Activated CD4-positive, alpha-beta T cell treated with anti-CD3 and anti-CD28 coated beads for 4 hours (primary cell): ENCODE measurements at regions not wholly inside any gene's neighbourhood (a gene's known extent, or its start where the extent isn't known, plus 50 kb on each side); places are given as distances from the start of the nearest gene placed in this dataset.

Source experiments
- DNase-seq, 2 donors: peaks; one replicate each; pipeline ENCODE4 v3.0.0-alpha.2; 2020

DNA sequence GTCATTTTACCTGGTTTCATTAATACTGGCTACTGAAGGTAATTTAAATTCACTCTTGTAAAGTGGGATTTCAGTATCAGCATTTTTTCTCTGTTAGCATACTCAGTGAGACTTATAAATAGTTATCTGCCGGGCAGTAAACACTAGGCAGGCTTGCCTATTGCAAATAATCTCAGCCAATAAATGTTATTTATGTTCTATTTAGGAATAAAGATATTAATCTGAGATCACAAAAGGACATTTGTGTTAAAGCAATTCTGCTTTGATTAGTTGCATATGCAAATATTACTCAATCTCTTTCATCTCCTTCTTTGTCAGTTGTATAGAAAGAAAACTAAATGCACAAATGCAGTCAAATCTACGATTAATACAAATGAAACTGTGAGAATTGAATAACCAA is 827.8 kb downstream of the TLE4 start:
- no peak for DNase-seq

DNA sequence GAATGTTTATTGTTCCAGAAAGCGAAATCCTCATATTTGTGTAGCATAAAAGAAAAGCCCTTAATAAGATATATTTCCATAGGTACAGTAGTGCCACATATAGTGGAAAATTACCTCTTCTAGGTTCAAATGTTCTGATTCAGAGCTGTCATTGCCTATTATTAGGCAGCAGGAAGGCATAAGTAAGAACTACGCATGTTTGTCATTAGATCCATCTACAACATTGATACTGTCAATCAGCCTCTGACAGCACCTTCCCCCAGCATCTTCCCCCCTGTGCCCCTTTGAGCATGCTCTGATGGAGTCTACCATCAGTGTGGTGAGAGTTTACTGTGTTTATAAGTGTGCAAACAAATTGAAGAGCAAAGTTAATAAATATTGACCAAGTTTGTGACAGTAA is 816.1 kb downstream of the TLE4 start:
- DNase-seq = no peak

DNA sequence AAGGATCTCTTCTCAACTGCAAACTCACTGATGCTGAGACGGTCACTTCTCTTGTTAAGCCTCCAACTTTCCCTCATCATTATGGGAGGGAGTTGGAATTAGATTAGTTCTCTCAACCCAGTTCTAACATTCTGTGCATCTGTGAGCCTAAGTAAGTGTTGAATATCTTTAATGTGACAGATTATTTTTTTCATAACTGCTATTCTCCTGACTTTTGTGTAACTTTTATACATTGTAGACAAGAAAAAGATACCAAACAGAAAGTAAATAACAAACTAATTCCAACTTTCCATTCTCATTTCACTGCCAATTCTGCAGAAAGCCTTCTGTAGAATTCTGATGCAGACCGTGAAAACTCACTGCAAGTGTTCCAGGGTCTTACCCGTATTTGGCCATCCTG is 813.5 kb downstream of the TLE4 start:
- no peak for DNase-seq

DNA sequence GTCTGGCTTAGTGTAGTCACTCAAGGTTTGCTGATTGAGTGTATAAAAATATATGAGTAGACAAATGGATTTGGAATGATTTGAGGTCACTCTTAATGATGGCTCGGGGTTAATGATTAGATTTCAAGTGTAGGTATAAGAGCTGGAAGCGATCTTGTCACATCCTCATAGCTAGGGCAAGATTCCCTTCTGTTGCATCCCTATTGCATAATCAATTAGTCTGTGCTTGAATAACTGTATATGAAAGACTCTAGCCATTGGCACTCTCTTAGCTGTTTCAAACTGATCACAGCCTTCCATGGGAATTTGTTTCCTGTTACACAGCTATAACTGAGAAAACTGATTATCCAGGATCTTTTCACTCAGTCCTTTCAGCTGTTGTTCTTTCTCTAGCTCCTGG is 811.6 kb downstream of the TLE4 start:
- DNase-seq = no peak

DNA sequence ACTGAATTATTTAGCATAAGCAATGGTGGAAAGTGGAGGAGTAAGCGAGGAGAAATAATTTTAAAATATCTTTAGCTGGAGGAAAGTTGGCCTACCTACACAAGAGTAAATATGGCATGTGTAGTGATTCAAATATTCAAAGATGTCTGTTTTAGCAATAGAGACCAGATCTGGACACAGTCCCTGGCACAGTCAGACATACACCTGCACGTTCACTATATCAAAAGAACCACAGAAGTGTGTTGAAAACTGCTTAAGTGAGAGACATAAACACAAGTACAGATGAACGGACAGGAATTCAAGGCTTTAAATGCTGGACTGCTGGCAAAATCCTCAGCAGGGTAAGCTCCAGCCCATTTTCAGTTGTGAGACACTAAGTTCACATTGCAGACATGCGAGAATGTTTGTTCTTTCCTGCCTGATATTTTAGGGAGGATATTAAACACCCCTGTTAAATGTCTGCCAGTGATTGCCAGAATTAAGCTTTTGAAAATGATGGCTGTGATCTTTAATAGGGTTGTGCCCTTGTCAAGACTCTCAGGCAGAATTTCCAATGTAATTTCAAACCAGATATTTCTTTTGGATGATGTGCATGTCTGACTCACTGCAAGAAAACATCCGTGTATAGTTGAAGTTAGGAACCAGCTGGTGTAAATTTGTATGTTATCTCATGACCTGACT is 810.6 kb downstream of the TLE4 start:
- DNase-seq = no peak

DNA sequence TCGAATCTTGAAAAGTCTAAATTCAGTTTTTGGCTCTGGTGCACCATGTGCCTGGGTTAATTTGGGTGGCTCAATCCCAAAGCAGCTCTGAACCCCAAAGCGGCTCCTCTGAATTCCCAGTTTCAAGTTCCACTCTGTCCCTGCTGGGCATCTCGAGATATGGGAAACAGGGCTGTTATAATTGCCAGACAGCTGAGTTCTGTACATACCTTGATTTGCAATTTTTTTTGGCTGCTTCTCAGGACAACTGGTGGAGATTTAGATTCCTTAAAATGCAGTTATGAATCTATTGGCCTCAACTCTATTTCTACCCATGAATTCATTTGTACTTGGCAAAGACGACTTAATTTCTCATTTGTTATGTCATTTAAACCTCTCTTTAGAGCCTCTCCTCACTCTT is 808.5 kb downstream of the TLE4 start:
- DNase-seq = no peak

DNA sequence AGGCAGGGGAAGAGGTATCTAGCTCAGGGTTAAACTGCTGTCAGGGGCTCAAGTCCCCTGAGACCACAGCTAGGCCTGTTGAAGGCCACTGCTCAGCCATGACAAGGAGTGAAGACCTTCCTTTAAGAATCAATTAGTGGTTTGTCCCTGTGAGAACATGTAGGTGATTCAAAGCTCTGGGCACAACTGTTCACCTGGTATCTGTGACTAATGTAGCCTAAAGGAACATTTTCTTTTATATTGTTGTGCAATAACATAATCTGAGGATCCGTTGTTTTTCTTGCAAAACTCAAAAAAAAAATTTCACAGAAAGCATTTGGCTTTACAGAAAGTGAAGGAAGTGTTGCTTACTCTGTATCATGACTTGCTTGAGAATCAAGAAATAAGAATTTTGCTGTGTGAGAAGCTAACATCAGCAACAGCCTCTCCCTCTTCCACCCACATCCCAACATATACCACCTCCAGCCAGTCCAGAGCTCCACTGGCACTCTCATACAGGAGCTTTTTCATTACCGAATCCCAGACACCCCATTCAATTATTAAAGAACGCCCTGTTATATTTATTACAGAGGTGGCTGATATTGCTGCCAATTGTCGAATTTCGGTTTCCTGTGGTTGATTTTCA is 807.0 kb downstream of the TLE4 start:
- DNase-seq = no peak

DNA sequence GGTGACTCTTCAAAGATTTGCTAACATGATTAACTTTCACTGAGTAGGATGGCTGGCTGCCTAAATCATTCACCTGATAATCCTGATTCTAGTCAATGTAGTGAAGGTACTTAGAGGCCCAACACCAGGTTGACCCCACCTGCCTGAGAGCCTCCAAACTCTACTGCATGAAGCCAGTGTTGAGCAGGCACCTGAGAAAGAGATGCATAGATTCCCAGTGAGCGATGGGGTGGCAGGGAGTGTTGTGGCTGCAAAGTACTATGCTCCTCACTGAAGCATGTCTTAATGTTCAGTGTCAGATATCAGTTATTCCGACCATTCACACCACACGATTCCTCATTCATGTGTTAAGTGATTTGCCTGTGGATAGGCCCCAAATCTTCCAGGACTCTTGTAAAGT is 804.4 kb downstream of the TLE4 start:
- DNase-seq = no peak

DNA sequence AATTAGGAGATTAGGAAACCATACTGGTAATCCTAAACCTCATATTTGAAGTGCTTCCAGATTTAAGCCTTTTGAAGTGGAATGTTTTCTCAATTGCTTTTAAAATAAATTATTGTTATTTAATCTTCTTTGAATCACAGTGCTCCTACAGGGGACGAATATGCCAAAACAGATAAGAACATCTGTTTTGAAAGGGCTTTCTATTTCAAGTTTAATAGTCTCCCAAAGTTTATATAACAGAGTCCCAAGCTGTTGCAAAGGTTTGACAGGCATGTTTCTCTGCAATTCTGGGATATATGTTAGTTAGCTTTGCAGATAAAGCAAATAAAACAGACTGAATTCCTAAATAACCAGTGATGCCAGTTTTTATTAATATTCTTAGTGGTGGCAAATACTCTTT is 803.7 kb downstream of the TLE4 start:
- no peak for DNase-seq

DNA sequence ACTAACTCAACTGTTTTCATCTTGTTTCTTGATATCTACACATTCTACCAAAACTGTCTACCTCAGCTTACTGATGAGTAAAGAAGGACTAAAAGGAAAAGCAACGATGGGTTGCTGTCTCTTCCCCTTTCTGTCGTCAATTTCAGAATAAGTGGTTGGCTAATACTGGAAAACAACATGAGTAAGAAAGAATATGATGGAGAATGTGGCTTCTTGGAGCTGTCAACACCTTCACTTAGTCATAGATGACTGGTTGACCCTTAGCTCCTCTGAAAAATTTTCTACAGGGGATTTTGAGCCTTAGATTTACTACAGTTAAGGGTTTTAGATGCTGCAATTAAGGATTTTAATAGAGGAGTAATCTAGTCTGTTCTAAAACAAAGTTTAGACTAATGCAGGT is 797.9 kb downstream of the TLE4 start:
- DNase-seq = no peak

DNA sequence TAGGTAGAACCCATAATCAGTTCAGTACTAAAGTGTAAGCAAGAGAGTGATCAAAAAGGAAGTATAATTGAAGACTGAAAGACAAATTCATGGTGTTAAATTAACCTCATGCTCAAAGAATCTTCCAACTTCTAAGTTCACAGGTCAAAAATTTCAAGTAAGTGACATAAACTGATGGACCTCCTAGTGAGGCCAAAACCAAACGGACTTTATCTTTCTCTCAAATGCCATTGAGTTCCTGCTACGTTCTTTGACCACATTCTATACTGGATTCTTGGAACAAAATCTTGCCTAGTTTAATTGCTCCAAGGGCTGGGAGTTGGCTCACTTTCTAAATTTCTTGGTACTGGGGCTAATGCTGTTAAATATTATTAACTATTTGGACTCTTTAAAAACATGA is 794.9 kb downstream of the TLE4 start:
- no peak for DNase-seq

DNA sequence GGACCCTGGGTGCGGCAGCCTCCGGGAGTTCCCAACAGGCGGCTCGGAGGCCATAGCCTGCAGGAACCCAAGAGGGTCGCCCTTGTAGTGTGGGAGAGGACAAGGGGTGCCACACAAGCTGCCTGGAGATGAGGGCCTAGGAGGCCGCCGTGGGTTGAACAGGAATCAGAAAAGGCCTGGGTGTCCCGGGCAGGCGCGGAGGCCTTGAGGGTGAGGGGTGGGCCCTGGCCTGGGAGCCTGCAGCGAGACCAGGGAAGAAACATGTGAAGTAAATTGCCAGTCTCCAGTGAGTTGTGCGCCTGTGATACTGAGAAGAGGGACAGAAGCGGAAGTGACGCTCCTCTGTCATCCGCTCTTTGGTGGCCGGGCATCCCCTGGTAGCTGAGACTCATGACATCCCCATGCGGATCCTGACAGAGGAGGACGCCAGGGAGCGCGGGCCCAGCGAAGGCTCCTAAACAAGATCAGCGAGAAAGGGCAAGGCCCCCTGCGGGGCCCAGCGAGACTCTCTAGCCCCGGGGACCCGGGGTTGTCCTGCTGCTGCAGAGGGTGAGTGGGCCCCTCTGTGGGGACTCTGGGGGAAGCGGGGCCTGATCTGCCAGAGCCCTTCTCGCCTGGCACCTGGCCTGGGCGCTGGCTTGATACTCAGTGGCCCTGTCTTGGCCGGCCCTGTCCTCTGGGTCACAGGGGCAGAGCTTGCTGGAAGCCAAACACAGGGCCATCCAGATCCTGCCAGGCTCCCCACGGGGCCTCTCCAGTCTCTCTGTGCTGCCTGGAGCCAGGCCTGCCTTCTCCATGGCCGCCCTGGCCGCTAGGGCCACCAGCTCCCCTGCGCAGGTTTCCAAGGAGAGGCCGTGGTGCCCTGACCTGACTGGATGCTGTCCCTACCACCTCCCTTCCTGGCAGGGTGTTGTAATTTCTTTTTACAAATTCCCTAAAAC is 788.4 kb downstream of the TLE4 start:
- DNase-seq = no peak

DNA sequence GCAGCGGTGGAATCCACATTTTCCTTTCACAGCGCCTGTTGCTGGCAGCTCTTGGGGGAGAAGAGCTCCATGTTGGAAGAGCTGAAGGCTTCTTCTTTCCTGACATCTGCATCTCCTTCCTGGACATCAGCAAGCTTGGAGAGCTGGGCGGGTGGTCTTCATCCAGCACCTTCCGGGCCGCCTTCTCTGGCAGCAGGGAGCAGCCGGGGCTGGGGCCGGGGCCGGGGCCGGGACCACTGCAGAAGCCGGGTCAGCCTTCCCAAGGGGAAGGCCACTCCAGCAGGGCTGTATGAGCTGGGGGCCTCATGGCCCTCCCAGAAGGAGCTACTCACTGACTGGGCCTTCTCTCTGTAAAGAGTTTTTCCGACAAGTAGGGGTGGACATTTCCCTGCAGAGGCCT is 787.5 kb downstream of the TLE4 start:
- no peak for DNase-seq

DNA sequence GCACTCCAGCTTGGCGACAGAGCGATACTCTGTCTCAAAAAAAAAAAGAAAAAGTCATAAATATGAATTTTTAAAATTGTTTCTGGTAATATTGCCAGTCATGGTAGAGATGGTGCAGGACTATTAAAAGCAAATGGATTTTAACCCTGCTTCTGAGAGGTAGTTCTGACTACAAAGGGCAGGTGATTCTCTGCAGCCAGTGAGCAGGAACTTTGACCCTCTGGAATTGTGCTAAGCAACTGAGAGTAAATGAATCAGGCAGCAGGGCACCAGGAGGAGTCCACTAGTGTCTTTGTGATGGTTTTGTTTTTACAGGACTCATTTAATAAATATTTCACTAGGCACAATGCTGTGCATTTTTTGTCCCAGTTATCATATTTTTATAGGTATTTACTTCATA is 781.2 kb downstream of the TLE4 start:
- DNase-seq = no peak

DNA sequence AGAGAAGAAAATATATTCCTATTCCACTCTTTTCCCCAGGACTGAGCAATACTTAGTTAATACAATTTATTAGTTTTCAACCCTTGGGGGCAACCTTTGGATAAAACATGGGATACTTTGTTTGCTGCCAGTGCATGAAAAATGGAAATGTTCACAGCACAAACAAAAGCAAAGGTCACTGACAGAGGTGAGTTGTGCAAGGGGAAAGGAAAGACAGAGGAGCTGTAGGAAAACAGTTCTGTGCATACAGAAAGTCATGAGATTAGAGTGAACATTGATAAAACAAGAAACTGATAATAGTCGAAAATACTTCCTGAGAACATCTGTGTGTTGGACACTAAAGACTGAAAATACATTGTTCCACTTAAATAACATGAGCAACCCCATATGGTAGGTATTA is 779.8 kb downstream of the TLE4 start:
- no peak for DNase-seq

DNA sequence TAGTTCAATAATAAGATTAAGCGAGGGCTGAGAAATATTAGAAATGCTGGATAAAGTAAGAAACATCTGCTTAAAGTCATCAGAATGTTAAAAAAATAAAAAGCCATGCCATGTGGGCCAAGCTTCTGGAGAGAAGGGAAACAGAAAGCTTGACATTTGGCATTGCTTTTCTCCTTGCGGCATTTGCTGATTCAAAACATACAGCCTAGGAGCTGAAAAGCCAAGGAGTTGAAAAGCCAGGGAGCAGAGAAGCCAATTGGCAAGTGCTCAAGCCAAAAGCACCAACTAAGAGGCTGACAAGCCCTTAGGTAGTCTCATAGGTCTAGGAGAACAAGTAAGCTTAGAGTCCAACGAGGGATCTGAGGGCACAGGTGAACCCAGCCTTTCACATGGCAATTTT is 754.3 kb downstream of the TLE4 start:
- no peak for DNase-seq

DNA sequence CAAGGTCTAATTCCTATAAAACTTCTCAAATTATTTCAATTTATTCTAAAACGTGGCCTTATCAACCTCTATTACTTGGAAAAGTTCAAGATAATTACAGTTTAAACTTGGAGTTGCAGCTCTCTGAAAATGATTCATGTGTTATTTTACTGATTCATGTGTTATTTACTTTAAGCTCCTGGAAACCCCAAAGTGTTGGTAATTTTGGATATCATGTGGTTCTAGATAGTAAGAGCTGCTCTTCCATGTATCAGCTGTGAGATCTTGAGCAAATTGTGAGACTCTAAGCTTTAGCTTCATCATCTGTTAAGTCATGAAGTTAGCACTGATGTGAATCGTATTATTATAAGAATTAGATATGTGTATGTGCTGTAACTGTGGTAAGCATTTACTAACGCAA is 749.2 kb downstream of the TLE4 start:
- no peak for DNase-seq

DNA sequence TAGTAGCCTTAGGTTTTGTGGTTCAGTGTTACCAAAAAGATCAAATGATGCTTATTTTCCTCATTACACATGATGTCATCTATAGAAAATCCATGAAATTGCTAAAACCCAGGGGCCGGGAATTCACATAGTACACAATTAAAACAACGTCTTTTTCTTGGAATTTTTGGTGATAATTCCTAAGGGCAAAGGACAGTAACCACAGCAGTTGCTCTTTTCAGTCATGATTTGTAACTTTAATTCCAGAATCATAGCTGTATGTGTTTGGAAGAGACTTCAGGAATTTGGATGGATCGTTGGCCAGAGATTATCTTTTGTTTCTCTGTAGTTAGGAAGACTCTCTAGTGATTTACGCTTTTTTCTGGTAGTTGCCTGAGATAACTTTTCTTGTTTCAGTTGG is 748.7 kb downstream of the TLE4 start:
- DNase-seq = no peak

DNA sequence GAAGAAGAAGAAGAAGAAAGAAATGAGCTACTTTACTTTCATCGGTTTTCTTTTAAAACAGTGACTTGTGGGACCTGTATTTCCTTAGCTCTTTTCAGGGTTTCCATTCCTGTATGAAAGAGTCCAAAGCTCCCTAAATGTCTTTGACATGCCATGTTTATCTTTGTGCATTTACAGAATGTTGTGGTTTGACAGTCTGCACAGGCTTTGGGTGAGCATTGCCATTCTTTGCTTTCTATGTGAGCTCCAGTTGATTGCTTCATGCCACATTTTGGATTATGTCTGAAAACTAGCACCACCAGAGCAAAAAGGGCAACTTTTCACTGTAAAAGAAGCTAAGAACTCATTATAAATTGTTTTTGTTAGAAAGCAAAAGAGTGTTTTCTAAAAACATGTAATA is 733.4 kb downstream of the TLE4 start:
- DNase-seq = no peak

DNA sequence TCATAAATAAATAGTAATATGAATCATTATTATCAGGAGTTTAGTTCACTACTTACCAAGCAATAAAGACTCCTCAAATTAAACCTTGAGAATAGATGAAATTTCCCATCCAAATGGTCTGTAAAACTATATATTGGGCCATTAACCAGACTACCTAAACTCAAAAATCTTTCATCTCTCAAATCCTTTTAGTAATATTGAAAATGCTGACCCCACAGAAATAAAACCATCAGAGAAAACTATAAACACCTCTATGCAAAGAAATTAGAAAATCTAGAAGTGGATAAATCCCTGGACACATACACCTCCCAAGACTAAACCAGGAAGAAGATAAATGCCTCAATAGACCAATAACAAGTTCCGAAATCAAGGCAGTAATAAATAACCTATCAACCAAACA is 723.2 kb downstream of the TLE4 start:
- DNase-seq = no peak

DNA sequence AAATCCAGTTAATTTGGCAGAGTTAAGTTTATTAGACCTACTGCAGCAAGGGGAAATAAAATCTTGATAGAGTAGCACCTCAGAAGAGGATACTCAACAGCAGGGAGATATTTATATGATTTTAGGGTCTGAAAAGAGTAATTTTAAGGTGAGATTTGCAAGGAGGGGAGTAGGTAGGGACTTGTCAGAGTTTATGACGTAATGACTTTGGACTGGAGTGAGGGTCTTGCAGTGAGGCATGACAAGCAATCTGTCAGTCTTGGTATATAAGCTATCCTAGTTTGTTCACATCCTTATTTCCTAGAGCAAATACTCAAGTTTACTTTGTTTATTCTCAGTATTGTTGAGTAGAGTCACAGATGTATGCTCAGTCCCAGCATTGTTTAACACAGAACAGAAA is 722.6 kb downstream of the TLE4 start:
- DNase-seq = no peak

DNA sequence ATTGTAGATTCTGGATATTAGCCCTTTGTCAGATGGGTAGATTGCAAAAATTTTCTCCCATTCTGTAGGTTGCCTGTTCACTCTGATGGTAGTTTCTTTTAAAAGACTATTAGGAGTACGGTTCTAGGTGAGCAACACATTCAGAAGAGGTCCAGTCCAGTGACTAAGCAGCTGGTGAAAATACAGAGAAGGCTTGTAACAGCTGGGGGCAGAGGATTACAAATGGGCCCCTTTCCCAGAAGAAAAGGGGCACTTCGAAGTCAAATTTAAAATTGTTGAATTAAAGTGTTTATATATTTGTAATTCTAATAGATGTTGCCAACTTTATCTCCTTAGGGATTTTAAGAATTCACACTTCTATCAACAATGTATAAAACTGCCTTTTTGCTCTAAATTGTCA is 720.5 kb downstream of the TLE4 start:
- DNase-seq = no peak

DNA sequence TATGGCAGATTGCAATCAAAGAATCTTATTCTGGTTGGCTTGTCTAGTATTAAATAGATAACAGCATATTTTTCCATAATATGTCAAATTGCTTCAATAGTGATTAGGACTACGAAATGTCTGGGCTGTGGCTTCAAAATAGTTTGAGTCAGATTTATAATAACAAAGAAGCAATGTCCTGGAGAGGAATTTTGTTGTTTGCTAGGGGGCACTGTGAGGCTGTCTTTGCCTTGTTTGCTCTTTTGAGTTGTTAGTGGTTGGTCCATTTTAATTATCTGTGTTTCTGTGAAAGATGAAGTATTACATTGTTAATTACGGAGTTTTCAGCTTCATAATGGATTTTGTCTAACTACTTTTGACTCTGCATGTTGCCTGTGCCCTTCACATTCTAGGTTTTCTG is 713.6 kb downstream of the TLE4 start:
- no peak for DNase-seq

DNA sequence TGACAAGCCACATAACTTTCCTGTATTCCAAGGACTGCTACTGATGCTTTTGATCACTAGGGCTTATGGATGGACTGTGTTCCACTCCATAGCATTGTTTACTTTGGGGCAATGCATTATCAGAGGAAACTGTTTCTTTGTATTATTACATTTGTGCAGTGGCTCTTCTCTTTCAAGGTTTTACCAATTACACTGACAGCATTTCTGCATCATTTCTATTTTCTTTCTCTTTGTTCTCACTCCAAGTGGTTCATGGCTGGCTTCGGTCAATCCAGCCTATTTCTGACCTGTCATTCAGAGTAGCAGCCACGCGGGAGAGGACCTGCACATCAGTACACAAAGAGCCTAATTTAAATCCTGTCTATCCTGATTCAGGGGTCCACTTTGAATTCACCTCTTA is 711.0 kb downstream of the TLE4 start:
- no peak for DNase-seq
